Stimulated activated CD8-positive, alpha-beta memory T cell treated with anti-CD3 and anti-CD28 coated beads, Interleukin-7, amount 100 ng/mL, for 4 hours (primary cell): ENCODE measurements at regions not wholly inside any gene's neighbourhood (a gene's known extent, or its start where the extent isn't known, plus 50 kb on each side); places are given as distances from the start of the nearest gene placed in this dataset.
"Not testable (repeated sequence)": the region's sequence is repeated elsewhere in the genome, so short reads cannot be mapped to it uniquely, and the experiment has no call there.

Source experiments
- DNase-seq, 2 donors: peaks; one replicate each; pipeline ENCODE4 v3.0.0-alpha.2; 2020; ENCODE audit warnings: low read depth in 2 of 2

GRCh38 chr18:1124495-1124894 lies 219.8 kb downstream of the ADCYAP1 start:
- no peak for DNase-seq

- DNase-seq = no peak
Measured at GRCh38 chr18:1133541-1133940, 228.9 kb downstream of the ADCYAP1 start.

- no peak for DNase-seq
Measured at GRCh38 chr18:1147730-1148129, 243.1 kb downstream of the ADCYAP1 start.

- DNase-seq = no peak
Measured at GRCh38 chr18:1149709-1150108, 245.0 kb downstream of the ADCYAP1 start.

- no peak for DNase-seq
Measured at GRCh38 chr18:1150344-1150743, 245.7 kb downstream of the ADCYAP1 start.

GRCh38 chr18:1152958-1153357 lies 248.3 kb downstream of the ADCYAP1 start:
- not testable (repeated sequence) for DNase-seq

GRCh38 chr18:1173593-1173992 lies 268.9 kb downstream of the ADCYAP1 start:
- no peak for DNase-seq

- no peak for DNase-seq
Measured at GRCh38 chr18:1177232-1177631, 272.6 kb downstream of the ADCYAP1 start.

- DNase-seq = no peak
Measured at GRCh38 chr18:1191341-1191740, 286.7 kb downstream of the ADCYAP1 start.

GRCh38 chr18:1213126-1213525 lies 308.5 kb downstream of the ADCYAP1 start:
- no peak for DNase-seq

- no peak for DNase-seq
Measured at GRCh38 chr18:1222880-1223279, 318.2 kb downstream of the ADCYAP1 start.

GRCh38 chr18:1227025-1227424 lies 322.4 kb downstream of the ADCYAP1 start:
- no peak for DNase-seq

GRCh38 chr18:1229634-1230033 lies 325.0 kb downstream of the ADCYAP1 start:
- no peak for DNase-seq

GRCh38 chr18:1232867-1233266 lies 328.2 kb downstream of the ADCYAP1 start:
- no peak for DNase-seq

- no peak for DNase-seq
Measured at GRCh38 chr18:1240701-1241100, 336.0 kb downstream of the ADCYAP1 start.

- DNase-seq = no peak
Measured at GRCh38 chr18:1244397-1245122, 339.9 kb downstream of the ADCYAP1 start.

GRCh38 chr18:1246827-1247226 lies 342.2 kb downstream of the ADCYAP1 start:
- no peak for DNase-seq

GRCh38 chr18:1252534-1252933 lies 347.9 kb downstream of the ADCYAP1 start:
- DNase-seq = no peak

- DNase-seq = no peak
Measured at GRCh38 chr18:1252936-1253335, 348.3 kb downstream of the ADCYAP1 start.

GRCh38 chr18:1253827-1254226 lies 349.2 kb downstream of the ADCYAP1 start:
- no peak for DNase-seq

GRCh38 chr18:1261054-1261453 lies 356.4 kb downstream of the ADCYAP1 start:
- DNase-seq = no peak

- DNase-seq = no peak
Measured at GRCh38 chr18:1267021-1267420, 362.4 kb downstream of the ADCYAP1 start.

GRCh38 chr18:1270081-1270480 lies 365.4 kb downstream of the ADCYAP1 start:
- DNase-seq = no peak

- DNase-seq = no peak
Measured at GRCh38 chr18:1273469-1273868, 368.8 kb downstream of the ADCYAP1 start.
